ENCODE measurements at regions not wholly inside any gene's neighbourhood (a gene's known extent, or its start where the extent isn't known, plus 50 kb on each side); places are given as distances from the start of the nearest gene placed in this dataset.
A peak's percentile ranks its signal among the peaks of the same experiment; 100 is the strongest.
"Not testable (repeated sequence)": the region's sequence is repeated elsewhere in the genome, so short reads cannot be mapped to it uniquely, and the experiment has no call there.

DNA sequence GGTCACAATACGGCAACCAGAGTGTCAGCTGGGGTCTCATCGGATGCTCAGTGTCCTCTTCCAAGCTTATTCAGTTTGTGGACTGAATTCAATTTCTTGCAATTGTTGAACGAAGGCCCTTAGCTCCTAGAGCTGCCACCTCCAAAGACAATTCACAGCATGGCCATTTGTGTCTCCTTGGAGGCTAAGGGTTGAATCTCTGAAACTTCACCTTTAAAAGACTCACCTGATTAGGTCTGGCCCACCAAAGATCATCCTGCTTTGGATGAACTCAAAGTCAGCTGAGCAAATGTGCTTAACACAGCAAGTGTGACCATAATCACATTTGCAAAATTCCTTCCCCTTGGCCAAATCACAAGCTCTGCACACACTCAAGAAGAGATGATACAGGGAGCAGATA lies 175.9 kb downstream of the OTOP1 start:
- not testable (repeated sequence) for DNase-seq

DNA sequence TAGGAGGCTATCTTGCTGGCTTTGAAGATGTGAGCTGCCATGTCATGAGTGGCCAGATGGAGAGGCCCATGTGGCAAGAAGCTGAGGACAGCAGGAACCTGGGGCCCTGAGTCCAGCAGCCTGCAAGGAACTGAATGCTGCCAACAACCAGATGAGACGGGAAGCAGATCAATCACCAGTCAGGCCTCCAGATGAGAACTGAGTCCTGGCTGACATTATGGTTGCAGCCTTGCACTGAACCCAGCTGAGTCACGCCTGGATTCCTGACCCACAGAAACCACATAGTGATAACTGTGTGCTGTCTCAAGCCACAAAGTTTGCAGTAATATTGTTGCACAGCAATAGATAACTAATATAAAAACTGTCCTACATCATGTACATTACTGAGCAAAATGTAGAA lies 173.8 kb downstream of the OTOP1 start:
- not testable (repeated sequence) for DNase-seq

DNA sequence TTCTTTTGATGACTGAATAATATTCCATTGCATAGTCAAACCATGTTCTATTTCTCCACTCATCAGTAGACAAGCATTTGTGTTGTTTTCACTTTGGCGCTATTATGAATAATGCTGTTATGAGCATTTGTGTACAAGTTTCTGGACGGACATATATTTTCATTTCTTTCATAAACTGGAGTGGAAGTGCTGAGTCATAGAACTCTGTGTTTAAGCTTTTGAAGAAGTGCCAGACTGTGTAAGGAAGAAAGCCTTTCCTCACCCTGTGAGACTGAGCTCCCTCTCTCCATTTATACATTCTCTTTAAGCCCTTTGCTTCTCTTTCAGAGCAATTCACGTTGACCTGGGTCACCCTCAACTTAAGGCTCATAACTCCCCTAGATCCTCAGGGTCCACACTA lies 169.5 kb downstream of the OTOP1 start:
- not testable (repeated sequence) for DNase-seq

DNA sequence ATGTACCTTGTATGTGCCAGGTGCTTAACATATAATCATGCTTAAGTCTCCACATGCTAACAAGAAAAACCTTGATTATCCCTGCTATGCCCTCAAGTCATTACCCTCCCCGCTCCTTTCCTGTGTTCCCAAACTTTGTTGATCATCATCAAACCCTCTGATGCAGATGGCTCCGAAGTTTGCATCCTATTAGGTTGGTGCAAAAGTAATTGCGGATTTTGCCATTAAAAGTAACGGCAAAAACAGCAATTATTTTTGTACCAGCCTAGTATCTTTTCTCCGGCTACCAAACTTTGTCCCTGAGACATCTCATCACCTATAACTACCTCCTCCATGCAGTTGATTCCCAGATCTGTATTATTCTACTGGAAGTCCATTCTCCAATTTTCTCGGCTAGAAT lies 142.6 kb downstream of the OTOP1 start:
- not testable (repeated sequence) for DNase-seq

- DNase-seq: not testable (repeated sequence)
These were observed 136.9 kb downstream of the OTOP1 start for GRCh38 chr4:4089716-4090419.

- DNase-seq: not testable (repeated sequence)
These were observed 136.0 kb downstream of the OTOP1 start for GRCh38 chr4:4090720-4091119.

DNA sequence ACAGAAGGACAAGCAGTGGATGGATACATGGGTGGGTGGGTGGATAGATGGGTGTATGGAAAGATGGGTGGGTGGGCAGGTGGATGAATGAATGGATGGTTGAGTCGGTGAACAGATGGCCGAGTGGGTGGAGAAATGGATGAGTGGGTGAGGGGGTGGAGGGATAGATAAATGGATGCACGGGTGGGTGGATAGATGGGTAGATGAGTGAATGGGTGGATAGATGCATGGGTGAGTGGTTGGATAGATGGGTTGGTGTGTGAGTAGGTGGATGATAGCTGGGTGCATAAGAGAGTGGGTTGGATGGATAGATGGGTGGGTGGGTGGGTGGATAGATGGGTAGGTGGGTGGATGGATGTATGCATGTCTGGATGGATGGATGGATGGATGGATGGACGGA lies 134.6 kb downstream of the OTOP1 start:
- not testable (repeated sequence) for DNase-seq

- not testable (repeated sequence) for DNase-seq
These were observed 127.1 kb downstream of the OTOP1 start for GRCh38 chr4:4099610-4100009.

DNA sequence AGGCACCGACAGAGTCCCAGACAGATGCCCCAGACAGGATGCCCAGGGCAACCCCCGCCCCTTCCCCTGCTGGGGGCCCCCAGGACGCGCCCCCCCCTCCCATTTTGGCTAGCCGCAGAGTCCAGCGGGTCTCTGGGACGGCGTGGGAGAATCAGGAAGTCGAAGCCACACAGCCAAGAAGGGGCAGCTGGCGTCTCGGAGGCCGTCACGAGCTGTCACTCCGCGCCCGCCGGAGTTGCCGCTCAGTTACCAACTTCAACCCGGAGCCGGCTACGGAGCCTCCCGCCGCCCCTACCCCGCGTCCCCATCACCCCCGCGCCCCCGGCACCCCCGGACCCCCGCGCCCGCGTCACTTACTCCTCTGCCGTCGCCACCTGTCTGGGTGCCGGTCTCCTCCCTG lies 119.8 kb downstream of the OTOP1 start:
- DNase-seq: not testable (repeated sequence)

GRCh38 chr4:4107411-4108107 lies 119.2 kb downstream of the OTOP1 start:
- DNase-seq: peak; percentile 28

DNA sequence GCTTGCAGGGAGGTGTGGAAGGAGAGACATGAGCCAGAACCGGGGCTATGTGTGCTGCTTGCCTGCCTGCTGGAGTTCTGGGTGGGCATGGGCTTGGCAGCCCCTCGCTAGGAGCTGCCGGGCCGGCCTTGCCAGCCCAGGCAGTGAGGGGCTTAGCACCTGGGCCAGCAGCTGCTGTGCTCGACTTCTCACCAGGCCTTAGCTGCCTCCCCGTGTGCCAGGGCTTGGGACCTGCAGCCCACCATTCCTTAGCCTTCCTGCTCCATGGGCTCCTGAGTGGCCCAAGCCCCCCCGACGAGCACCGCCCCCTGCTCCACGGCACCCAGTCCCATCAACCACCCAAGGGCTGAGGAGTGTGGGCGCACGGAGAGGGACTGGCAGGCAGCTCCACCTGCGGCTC lies 111.3 kb downstream of the OTOP1 start:
- not testable (repeated sequence) for DNase-seq

GRCh38 chr4:4116901-4117300 lies 109.8 kb downstream of the OTOP1 start:
- DNase-seq: peak; percentile 7

GRCh38 chr4:4134368-4134767 lies 92.4 kb downstream of the OTOP1 start:
- not testable (repeated sequence) for DNase-seq

DNA sequence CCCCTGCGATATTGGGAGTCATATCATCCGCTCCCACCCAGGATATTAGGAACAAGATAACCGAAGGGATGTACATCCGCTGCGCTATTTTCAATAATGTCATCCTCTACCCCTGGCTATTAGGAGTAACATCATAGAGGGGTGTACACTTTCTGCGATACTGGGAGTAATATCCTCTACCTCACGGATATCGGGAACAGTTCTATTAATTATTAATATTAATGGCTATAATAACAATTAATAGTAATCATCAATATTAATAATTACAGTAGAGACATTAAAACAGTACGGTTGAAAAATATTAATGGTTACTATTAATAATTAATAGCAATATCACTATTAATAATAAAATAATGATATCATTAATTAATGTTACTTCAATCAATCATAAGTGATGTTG lies 90.1 kb downstream of the OTOP1 start:
- DNase-seq: not testable (repeated sequence)
